ENCODE measurements at regions not wholly inside any gene's neighbourhood (a gene's known extent, or its start where the extent isn't known, plus 50 kb on each side); places are given as distances from the start of the nearest gene placed in this dataset.
A peak's percentile ranks its signal among the peaks of the same experiment; 100 is the strongest.
"Not testable (repeated sequence)": the region's sequence is repeated elsewhere in the genome, so short reads cannot be mapped to it uniquely, and the experiment has no call there.

DNA sequence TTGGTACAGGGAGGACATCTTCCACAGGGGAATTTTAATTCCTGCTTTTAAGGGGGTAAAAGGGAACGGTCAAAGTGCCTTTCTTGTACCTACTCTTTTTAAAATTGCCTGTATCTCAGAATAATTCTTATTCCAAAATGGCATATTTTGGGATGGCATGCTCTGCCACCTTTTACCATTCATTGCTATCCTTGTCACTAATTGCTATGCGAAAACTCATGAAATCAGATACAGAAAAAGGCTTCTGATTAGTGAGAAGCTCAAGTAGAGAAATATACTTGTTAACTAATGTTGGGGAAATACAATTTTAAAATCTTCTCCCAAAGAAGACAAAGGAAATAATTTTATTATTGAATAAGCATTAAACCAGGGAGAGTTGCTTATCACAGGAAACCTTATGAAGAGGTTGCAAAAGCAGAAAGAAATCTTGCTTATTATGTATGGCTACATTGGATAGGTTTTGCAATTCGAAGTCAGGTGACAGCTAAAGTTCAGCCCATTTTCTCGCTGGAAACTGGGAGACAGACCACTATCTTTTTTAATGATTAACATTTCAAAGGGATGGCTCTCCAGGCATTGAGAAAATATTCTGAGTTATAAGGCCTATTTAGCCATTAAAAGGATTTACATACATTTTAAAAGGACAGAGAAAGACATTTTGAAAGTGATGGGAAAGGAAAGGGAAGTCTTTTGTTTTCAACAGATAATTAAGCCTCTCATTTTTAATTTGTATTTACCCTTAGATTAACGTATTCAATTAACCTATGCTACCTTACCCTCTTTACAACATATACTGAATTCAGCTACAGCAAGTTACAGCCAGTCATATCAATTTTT is 110.3 kb upstream of the PRSS16 start:
- H3K27ac ChIP-seq (ENCODE audit: low read length), result no peak overlapping the region
- no peaks in the 10 kb centered on the region for H3K9me3 ChIP-seq (ENCODE audit: control insufficient read depth, insufficient read depth, low read length)
- no peaks in the 10 kb centered on the region for H3K27me3 ChIP-seq (ENCODE audit: control insufficient read depth, insufficient read depth, low read length)
- peaks cover 2% of the 10 kb centered on the region for H3K4me1 ChIP-seq (ENCODE audit: control insufficient read depth, insufficient read depth, low read length)
- H3K36me3 ChIP-seq (ENCODE audit: control insufficient read depth, insufficient read depth, low read length), result no peaks in the 10 kb centered on the region
- no peak overlapping the region for H3K4me3 ChIP-seq (ENCODE audit: low read length)
- DNase-seq (ENCODE audit: low read depth, low spot score), result no peak
- no CpG with 5 or more reads among the region's 5 CpGs for WGBS (ENCODE audit: insufficient coverage, insufficient read length)

DNA sequence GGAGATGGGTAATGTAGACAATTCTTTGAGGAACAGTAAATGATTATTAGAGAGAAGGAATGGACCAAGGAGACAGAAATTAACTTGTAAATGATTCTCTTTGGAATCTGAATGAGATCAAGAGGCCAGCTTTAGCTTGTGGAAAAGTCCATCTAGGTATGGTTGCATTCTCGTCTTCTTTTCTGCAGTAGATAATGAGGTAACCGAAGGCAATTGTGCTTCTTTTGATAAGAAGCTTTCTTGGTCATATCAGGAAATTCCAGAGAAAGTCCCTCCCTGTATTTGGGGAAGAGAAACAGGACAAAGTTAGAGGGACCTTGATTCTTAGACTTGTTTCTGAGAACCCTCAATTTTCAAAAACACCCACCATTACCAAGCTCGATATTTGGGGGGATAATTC is 109.1 kb upstream of the PRSS16 start:
- H3K4me3 ChIP-seq (ENCODE audit: low read length), result no peak overlapping the region

DNA sequence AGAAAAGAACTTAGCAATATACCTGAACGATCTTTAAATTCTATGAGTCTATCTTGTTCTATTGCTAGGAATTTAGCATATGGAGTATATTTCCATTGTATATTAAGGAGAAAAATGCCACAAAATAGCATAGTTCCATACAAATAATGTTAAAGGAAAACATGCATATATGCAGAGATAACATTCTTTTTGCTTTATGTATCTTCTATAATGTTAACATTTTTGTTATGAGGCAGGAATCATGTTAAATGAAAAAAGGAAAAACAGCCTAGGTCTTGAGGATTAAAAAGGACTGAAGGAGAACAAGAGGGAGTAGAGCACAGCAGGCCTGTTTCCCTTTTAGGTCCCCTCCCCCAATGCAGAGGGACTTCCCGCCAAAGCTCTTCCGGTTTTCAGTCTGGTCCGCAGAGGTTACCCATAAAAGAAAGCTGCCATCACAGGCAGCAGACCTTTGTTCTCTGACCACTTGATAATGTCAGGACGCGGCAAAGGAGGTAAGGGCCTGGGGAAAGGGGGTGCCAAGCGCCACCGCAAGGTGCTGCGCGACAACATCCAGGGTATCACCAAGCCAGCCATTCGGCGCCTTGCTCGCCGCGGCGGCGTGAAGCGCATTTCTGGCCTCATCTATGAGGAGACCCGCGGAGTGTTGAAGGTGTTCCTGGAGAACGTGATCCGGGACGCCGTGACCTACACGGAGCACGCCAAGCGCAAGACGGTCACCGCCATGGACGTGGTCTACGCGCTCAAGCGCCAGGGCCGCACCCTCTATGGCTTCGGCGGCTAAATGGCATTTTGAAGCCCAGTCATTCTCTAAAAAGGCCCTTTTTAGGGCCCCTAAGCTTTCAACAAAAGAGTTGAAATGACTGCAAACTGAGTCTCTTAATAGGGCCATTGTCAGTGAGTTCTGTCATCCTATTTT is 108.4 kb upstream of the PRSS16 start:
- peak overlapping the region; percentile 60 for H3K4me3 ChIP-seq (ENCODE audit: low read length)
- no CpG with 5 or more reads among the region's 36 CpGs for WGBS (ENCODE audit: insufficient coverage, insufficient read length)
- H3K27me3 ChIP-seq (ENCODE audit: control insufficient read depth, insufficient read depth, low read length), result no peaks in the 10 kb centered on the region
- peak; percentile 84 for DNase-seq (ENCODE audit: low read depth, low spot score)
- H3K4me1 ChIP-seq (ENCODE audit: control insufficient read depth, insufficient read depth, low read length), result peaks cover 2% of the 10 kb centered on the region; the same call in 1 of the 2 replicates
- no peak overlapping the region for H3K27ac ChIP-seq (ENCODE audit: low read length)
- no peaks in the 10 kb centered on the region; the same call in 1 of the 2 replicates for H3K36me3 ChIP-seq (ENCODE audit: control insufficient read depth, insufficient read depth, low read length)
- H3K9me3 ChIP-seq (ENCODE audit: control insufficient read depth, insufficient read depth, low read length), result no peaks in the 10 kb centered on the region

More for the DNA sequence above, 109.1 kb upstream of the PRSS16 start:
- H3K4me1 ChIP-seq (ENCODE audit: control insufficient read depth, insufficient read depth, low read length), result peaks cover 2% of the 10 kb centered on the region
- H3K9me3 ChIP-seq (ENCODE audit: control insufficient read depth, insufficient read depth, low read length), result no peaks in the 10 kb centered on the region
- no CpG with 5 or more reads among the region's 3 CpGs for WGBS (ENCODE audit: insufficient coverage, insufficient read length)
- H3K27ac ChIP-seq (ENCODE audit: low read length), result no peak overlapping the region
- no peaks in the 10 kb centered on the region; the same call in 1 of the 2 replicates for H3K36me3 ChIP-seq (ENCODE audit: control insufficient read depth, insufficient read depth, low read length)
- no peaks in the 10 kb centered on the region for H3K27me3 ChIP-seq (ENCODE audit: control insufficient read depth, insufficient read depth, low read length)
- no peak for DNase-seq (ENCODE audit: low read depth, low spot score)

DNA sequence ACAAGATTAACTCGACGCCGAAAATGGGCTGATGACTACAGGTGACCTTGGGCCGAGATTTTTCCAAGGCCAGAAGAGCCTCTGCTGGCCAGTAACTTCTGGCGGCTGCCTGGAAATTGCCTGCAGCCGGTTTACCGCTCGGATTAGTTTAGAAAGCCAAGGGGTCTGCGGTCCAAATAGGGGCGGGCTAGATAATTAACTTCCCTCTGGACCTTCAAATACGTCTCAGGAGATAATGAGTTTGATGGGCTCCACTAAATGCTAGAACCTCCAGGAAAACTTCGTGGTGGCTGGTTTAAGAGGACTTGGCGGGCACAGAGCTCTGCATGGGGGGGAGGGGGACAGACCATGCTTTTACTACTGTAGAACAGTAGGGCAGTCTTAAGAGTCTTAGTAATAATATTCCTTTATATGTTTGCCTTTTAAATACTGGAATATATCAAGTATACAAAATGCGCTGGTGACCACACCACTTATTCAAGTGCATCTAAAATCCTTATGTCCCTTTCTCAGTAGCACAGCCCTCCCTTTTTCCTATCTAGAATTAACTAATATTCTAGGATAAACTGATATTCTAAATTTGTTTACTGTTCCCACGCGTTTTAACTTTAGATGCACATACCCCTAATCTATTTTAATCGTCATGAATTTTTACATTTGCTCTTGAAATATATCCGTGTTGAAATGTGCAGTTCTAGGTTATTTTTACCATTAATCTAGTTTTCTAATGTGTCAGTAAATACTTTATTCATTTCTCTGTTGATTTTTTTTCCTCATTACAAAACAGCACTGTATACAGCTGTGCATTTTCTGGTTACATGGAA is 107.5 kb upstream of the PRSS16 start:
- no peak for DNase-seq (ENCODE audit: low read depth, low spot score)
- H3K27me3 ChIP-seq (ENCODE audit: control insufficient read depth, insufficient read depth, low read length), result no peaks in the 10 kb centered on the region
- H3K9me3 ChIP-seq (ENCODE audit: control insufficient read depth, insufficient read depth, low read length), result no peaks in the 10 kb centered on the region
- WGBS (ENCODE audit: insufficient coverage, insufficient read length), result no CpG with 5 or more reads among the region's 18 CpGs
- peaks cover 2% of the 10 kb centered on the region; the same call in 1 of the 2 replicates for H3K4me1 ChIP-seq (ENCODE audit: control insufficient read depth, insufficient read depth, low read length)
- H3K4me3 ChIP-seq (ENCODE audit: low read length), result peak overlapping the region; percentile 60; the same call in 1 of the 2 replicates
- H3K36me3 ChIP-seq (ENCODE audit: control insufficient read depth, insufficient read depth, low read length), result no peaks in the 10 kb centered on the region; the same call in 1 of the 2 replicates
- H3K27ac ChIP-seq (ENCODE audit: low read length), result no peak overlapping the region

DNA sequence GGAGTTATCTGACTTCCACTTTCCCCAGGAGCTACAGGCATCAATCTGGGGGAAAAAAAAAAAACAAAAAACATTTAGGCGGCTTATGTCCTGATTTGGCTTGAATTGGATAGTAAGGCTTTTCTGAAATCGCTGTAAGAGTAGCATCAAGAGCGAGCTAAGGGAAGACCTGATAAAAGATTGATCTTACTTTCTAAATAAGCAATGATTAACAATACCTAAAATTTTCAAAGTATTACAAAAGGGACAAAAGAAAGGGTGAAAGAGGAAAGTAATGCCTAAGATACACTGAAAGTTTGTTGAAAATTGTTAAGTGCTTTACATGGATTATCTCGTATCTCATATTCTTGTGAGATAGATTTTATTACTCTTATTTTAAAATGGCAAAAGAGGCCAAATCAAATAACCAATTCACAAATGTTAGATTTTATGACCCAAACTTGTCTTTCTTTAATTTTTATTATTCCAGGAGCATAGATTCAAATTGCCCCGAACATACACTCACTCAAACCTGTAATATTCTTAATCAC is 106.4 kb upstream of the PRSS16 start:
- Histone ChIP-seq H3K36me3 (ENCODE audit: control insufficient read depth, insufficient read depth, low read length) (no peaks in the 10 kb centered on the region; the same call in 1 of the 2 replicates), H3K27me3 (ENCODE audit: control insufficient read depth, insufficient read depth, low read length) (no peaks in the 10 kb centered on the region), H3K27ac (ENCODE audit: low read length) (no peak overlapping the region), H3K4me1 (ENCODE audit: control insufficient read depth, insufficient read depth, low read length) (peaks cover 2% of the 10 kb centered on the region; the same call in 1 of the 2 replicates), H3K9me3 (ENCODE audit: control insufficient read depth, insufficient read depth, low read length) (no peaks in the 10 kb centered on the region), H3K4me3 (ENCODE audit: low read length) (no peak overlapping the region; the same call in 1 of the 2 replicates)
- WGBS (ENCODE audit: insufficient coverage, insufficient read length), result no CpG with 5 or more reads among the region's 5 CpGs
- no peak for DNase-seq (ENCODE audit: low read depth, low spot score)

DNA sequence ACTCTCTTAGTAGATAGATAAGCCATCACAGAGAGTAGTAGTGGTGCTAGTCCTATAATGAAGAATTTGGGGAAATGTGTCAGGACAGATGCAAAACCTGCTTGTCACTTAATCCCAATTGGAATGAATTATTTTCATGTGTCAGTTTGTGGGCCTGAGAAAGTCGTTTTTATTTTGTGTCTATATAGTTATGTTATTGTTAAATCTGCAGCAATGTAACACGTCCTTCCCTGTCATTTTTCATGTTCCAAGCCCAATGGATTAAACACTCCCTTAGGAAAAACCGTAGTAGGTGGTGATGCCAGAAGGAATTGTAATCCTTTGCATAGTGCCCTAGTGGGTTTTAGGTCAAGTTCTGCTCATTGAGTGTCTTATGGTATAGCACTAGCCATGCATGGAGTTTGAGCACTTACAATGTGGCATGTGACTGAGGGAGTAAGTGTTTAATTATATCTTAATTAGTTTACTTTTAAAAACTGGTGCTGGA is 105.9 kb upstream of the PRSS16 start:
- H3K4me3 ChIP-seq (ENCODE audit: low read length), result no peak overlapping the region
- no peak for DNase-seq (ENCODE audit: low read depth, low spot score)
- H3K36me3 ChIP-seq (ENCODE audit: control insufficient read depth, insufficient read depth, low read length), result no peaks in the 10 kb centered on the region; the same call in 1 of the 2 replicates
- no peak overlapping the region for H3K27ac ChIP-seq (ENCODE audit: low read length)
- H3K27me3 ChIP-seq (ENCODE audit: control insufficient read depth, insufficient read depth, low read length), result no peaks in the 10 kb centered on the region
- H3K4me1 ChIP-seq (ENCODE audit: control insufficient read depth, insufficient read depth, low read length), result peaks cover 2% of the 10 kb centered on the region; the same call in 1 of the 2 replicates
- no CpG with 5 or more reads among the region's 3 CpGs for WGBS (ENCODE audit: insufficient coverage, insufficient read length)
- H3K9me3 ChIP-seq (ENCODE audit: control insufficient read depth, insufficient read depth, low read length), result no peaks in the 10 kb centered on the region

DNA sequence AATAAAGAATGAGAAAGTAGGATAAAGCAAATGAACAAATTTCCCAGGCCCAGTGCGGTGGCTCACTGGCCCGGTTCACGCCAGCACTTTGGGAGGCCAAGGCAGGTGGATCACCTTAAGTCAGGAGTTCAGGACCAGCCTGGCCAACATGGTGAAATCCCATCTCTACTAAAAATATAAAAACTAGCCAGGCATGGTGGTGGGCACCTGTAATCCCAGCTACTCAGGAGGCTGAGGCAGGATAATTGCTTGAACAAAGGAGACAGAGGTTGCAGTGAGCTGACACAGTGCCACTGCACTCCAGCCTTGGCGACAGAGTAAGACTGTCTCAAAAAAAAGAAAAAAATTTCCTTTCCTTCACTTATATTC is 104.5 kb upstream of the PRSS16 start:
- H3K4me3 ChIP-seq (ENCODE audit: low read length); H3K27ac ChIP-seq (ENCODE audit: low read length); H3K27me3 ChIP-seq (ENCODE audit: control insufficient read depth, insufficient read depth, low read length); H3K9me3 ChIP-seq (ENCODE audit: control insufficient read depth, insufficient read depth, low read length); DNase-seq (ENCODE audit: low read depth, low spot score); H3K36me3 ChIP-seq (ENCODE audit: control insufficient read depth, insufficient read depth, low read length); H3K4me1 ChIP-seq (ENCODE audit: control insufficient read depth, insufficient read depth, low read length): not testable (repeated sequence)
- WGBS (ENCODE audit: insufficient coverage, insufficient read length), result no CpG with 5 or more reads among the region's 4 CpGs

DNA sequence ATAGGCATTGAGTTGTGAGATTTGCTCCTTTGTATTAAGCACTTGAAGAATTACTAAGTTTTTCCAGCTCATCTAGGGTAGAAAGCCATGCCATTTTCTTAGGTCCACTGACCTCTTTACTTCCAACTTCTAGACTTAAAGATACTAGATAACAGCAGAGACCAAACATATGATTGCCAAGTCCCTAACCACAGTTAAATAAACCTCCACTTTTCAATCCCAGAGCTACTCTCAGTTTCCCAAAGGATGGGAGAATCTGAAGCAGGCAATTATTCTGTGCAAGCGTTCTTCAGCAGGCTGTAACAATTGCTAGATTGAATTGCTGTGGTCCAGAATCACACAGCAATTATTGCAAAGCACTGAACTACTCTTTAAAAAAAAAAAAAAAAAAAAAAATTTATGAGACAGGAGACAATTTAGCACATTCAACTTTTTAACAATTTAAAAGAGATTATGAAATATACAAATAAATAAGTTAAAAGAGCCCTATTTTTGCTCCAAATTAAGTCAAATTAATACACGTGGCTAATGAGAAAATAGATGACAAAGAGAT is 104.0 kb upstream of the PRSS16 start:
- WGBS (ENCODE audit: insufficient coverage, insufficient read length), result no CpG with 5 or more reads among the region's 2 CpGs
- H3K4me1 ChIP-seq (ENCODE audit: control insufficient read depth, insufficient read depth, low read length), result peaks cover 2% of the 10 kb centered on the region; the same call in 1 of the 2 replicates
- H3K9me3 ChIP-seq (ENCODE audit: control insufficient read depth, insufficient read depth, low read length), result no peaks in the 10 kb centered on the region
- no peak overlapping the region for H3K27ac ChIP-seq (ENCODE audit: low read length)
- no peak overlapping the region for H3K4me3 ChIP-seq (ENCODE audit: low read length)
- H3K27me3 ChIP-seq (ENCODE audit: control insufficient read depth, insufficient read depth, low read length), result no peaks in the 10 kb centered on the region
- H3K36me3 ChIP-seq (ENCODE audit: control insufficient read depth, insufficient read depth, low read length), result no peaks in the 10 kb centered on the region; the same call in 1 of the 2 replicates
- no peak for DNase-seq (ENCODE audit: low read depth, low spot score)

DNA sequence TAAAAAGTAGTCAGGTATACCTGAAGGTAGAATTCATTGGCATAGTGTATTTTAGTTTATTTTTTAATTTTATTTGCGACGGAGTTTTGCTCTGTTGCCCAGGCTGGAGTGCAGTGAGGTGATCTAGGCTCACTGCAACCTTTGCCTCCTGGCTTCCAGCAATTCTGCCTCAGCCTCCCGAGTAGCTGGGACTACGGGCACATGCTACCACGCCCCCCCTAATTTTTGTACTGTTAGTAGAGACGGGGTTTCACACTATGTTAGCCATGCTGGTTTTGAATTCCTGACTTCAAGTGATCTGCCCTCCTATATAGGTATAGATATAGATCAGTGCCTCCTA is 102.8 kb upstream of the PRSS16 start:
- Histone ChIP-seq H3K27me3 (ENCODE audit: control insufficient read depth, insufficient read depth, low read length) (no peaks in the 10 kb centered on the region), H3K4me1 (ENCODE audit: control insufficient read depth, insufficient read depth, low read length) (peaks cover 4% of the 10 kb centered on the region; the same call in 1 of the 2 replicates), H3K36me3 (ENCODE audit: control insufficient read depth, insufficient read depth, low read length) (no peaks in the 10 kb centered on the region; the same call in 1 of the 2 replicates), H3K27ac (ENCODE audit: low read length) (no peak overlapping the region), H3K9me3 (ENCODE audit: control insufficient read depth, insufficient read depth, low read length) (no peaks in the 10 kb centered on the region), H3K4me3 (ENCODE audit: low read length) (no peak overlapping the region)
- DNase-seq (ENCODE audit: low read depth, low spot score), result no peak
- WGBS (ENCODE audit: insufficient coverage, insufficient read length), result no CpG with 5 or more reads among the region's 6 CpGs
